NCI-H510A treated with DMSO at 0.1 percent for 48 hours (cell line): ENCODE measurements at regions not wholly inside any gene's neighbourhood (a gene's known extent, or its start where the extent isn't known, plus 50 kb on each side); places are given as distances from the start of the nearest gene placed in this dataset.
A peak's percentile ranks its signal among the peaks of the same experiment; 100 is the strongest.
"Not testable (repeated sequence)": the region's sequence is repeated elsewhere in the genome, so short reads cannot be mapped to it uniquely, and the experiment has no call there.

Experiments used
- DNase-seq: peaks from one replicate; lab custom pipeline; 2025; lab: John Stamatoyannopoulos, UW

DNA sequence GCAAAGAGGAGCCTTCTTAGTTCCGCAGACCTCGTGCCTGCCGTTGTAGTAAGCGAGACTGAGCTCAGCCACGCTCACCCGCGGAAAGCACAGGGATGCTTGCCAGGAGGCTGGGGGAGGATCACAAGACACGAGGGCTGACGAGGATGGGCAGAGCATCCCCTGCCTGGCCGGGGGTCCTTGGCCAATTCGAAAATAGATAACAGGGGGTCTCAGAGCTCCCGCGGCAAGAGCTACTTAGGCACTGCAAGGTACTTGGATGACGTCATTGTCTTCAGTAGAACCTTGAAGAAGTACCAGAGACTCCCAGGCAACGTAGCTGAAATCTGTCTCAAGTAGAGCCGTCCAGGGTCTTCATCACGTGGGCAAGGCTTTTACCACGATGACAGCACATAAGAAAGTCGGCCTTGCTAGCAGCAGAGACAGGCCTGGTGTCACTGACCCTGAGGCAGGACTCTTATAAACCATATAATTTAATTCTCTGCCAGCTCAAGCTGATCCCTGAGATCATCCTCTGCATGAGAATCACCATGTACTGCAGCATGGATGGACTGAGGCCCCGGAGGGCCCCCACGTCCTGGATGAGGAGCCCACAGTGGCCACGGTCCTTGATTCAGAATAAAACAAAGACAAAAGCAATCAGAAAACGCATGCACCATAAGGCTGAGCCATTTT, 81.9 kb downstream of the TMEM18 start:
- DNase-seq = no peak

GRCh38 chr2:594297-594949, 82.8 kb downstream of the TMEM18 start:
- DNase-seq = no peak

GRCh38 chr2:593356-594026, 83.7 kb downstream of the TMEM18 start:
- DNase-seq = no peak

DNA sequence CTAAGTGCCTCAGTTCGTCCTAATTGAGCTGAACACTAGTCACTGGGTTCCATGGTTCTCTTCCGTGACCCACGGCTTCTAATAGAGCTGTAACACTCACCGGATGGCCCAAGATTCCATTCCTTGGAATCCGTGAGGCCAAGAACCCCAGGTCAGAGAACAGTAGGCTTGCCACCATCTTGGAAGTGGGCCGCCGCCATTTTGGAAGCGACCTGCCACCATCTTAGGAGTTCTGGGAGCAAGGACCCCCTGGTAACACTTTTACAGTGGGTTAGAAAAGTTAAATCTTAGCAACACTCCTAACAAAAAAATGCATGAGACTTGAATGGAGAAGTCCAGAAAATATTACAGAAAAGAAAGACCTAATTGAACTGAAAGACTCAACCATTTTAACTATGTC, 84.5 kb downstream of the TMEM18 start:
- DNase-seq = no peak

GRCh38 chr2:590214-591175, 86.7 kb downstream of the TMEM18 start:
- no peak for DNase-seq

DNA sequence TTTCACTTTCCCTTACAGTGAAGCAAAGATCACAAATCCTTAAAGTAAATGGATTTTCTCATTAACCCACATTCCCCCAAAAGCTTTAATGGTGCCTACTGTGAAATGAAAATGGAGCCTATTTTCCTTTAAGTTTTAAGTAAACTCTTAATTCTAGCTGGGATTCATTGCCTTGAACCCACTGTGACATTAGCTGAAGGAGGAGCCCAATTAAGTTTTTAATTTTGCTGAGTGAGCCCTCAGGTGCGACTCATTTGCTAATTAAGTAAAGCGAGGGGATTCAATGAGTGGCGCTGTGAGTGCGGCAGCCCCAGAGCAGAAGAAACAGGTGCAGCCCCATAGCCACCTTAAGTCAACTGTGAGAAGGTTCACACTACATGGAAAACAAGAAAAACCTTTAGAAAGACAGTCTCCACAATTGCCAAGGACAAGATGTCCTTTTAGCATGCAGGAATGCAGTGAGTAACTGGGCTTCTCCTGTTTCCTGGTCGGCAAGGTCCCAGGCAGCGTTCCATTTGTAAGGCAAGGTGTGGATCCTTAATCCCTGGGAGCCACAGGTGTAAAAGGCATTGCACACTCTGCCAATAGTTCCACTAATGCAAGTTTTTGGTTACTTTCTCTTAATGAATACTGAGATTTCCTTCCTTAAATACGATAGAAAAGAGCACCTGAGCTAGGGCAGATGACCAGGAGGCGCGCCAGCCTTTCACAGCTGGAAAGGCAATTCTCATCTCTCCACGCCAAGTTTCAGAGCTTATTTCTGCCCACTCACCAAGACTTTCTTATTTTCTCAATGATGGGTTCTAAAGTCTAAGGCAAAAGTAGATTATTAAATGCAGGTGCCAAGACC, 87.7 kb downstream of the TMEM18 start:
- DNase-seq = no peak

DNA sequence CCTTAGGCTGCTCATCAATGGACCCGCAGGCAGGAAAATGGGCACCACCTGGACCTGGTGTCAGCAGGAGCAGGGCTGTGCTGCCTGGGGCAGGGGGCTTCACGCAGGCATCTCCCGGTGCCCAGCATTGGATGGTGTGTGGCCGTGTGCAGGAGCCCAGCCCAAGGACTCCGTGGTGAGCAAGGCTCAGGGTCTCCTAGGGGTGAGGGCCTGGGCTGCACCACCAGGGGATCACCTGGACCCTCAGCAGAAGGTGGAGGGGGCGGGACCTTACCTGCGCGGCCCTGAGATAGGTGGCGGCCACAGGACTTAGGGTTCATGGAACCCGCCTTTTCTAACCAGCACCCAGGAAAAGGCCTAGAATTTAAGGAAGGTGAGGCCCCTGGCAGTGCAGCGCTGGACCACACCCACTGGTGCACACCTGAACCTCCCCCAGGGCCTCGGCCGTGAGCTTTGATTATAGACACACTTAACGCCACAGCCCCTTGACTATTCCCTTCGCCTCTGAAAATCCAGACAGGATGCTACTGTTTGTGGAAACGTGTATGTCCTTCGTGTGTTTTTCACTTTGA, 89.0 kb downstream of the TMEM18 start:
- no peak for DNase-seq

DNA sequence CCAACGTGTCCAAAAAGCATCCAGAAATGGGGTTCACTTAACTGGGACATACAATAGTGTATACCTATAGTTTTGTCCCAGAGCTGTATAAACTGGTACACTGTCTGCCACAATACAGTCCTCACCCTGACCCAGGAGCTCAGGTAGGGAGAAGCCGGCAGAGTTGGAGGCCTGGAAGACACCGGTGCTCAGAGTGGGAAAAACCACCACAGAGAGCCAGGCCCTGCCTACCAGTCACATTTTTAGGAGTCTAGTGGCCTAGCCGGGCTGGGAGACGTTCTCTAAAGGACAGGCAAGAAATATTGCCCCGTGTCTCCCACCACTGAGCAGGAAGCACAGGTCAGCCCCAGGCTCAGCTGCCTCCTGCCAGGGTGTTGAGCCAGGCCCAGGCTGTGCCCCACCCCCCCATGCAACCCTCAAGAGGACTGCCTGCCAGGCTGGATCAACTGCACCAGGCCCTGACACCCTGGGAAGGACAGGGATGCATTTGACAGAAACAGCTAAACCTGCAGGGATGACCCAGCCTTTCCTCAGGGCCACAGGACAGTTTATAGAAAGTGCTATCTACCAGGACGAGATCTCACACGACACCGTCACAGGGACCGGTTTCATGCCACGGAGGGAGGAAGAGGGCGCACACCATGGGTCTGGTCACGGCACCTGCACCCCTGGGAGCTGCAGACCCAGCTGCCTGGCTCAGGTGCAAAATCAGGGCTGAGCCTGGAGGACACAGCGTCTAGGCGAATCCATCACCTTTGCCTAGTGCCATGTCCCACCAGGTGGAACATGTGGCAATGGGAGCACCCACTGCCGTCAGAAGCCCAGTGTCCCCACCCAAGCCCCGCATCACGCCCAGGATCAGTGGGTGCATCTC, 89.9 kb downstream of the TMEM18 start:
- no peak for DNase-seq

DNA sequence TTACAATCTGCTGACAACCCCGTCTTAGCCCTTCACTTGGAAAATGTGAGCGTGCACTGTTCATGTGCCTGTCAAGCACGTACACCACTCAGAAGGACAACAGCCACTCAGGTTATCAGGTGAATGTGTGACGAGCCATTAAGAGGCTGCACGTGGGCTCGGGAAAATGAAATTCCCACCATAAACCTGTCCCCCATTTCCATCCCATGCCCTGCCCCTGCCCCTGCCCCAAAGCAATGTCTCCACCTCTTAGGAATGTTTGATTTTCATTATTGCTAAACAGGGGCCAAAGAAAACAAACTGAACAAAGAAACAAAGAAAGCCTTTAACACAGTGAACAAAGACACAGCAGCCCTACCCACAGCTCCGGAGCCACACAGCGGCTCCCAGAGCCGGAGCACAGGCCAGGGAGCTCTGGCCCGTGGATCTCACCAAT, 90.5 kb downstream of the TMEM18 start:
- DNase-seq = no peak

DNA sequence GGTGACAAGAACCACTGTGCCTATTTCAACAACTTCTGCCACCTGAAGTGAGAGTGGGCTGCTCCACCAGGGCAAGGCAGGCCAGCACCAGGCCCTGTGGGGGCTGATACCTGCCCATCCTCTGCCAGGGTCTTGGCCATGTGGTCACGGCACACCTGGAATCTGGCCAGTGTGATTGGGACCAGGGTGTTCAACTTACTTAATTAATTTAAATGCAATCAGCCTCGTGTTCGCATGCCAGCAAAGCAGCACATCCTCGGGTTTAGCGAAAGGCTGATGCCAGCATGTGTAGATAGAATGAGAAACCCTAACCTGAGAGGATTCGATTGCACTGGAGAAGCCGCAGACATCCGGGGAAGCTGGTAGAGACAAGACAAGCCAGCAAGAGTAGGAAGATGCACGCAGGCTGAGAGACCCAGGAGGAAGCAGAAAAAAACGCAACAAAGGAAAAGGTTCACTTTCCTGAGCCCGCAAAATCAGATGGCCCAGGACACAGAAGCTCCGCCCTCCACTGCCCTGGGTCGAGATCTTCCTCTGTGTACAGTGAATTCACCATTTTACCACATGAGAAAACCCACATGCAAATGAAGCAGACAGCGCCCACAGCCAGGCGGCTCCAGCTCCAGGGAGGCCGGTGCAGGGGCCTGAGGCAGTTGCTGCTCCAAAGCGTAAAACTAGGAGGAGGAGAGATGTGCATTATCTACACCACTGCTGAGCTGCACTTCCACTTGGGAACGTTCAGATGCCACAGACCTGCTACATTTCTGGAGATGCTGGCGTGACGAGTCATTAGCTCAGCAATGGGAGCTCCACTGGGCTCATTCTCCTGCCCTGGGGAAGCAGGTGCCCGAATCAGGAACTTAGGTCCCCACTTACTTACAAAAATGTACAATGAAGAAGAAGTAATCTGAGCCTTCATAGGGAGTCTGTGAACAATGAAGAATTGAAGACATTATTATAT, 92.1 kb downstream of the TMEM18 start:
- DNase-seq = no peak

- no peak for DNase-seq
Measured at GRCh38 chr2:583666-584065, 93.5 kb downstream of the TMEM18 start.

GRCh38 chr2:582792-583528, 94.2 kb downstream of the TMEM18 start:
- no peak for DNase-seq

DNA sequence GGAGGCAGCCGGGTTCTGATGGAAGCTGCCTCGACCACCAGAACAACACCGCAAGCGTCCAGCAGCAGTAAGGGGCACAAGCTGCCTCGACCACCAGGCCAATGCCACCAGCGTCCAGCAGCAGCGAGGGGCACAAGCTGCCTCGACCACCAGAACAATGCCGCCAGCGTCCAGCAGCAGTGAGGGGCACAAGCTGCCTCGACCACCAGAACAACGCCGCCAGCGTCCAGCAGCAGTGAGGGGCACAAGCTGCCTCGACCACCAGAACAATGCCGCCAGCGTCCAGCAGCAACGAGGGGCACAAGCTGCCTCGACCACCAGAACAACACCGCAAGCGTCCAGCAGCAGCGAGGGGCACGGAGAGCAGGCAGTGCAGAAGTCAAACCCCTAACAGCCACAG, 94.9 kb downstream of the TMEM18 start:
- not testable (repeated sequence) for DNase-seq

- DNase-seq = no peak
Measured at GRCh38 chr2:579961-580360, 97.2 kb downstream of the TMEM18 start.

GRCh38 chr2:579351-579886, 97.8 kb downstream of the TMEM18 start:
- peak; percentile 20 for DNase-seq

GRCh38 chr2:576292-576691, 100.9 kb downstream of the TMEM18 start:
- no peak for DNase-seq

- DNase-seq = no peak
Measured at GRCh38 chr2:575727-576236, 101.4 kb downstream of the TMEM18 start.
